ENCODE measurements at regions not wholly inside any gene's neighbourhood (a gene's known extent, or its start where the extent isn't known, plus 50 kb on each side); places are given as distances from the start of the nearest gene placed in this dataset.
A peak's percentile ranks its signal among the peaks of the same experiment; 100 is the strongest.
"Not testable (repeated sequence)": the region's sequence is repeated elsewhere in the genome, so short reads cannot be mapped to it uniquely, and the experiment has no call there.

GRCh38 chr1:58062635-58063034, 483.9 kb downstream of the OMA1 start:
- no peak for DNase-seq (ENCODE audit: low read depth)

- no peak for DNase-seq (ENCODE audit: low read depth)
Observed at GRCh38 chr1:58060559-58061170, 485.9 kb downstream of the OMA1 start.

- no peak for DNase-seq (ENCODE audit: low read depth)
Observed at GRCh38 chr1:58059789-58060188, 486.7 kb downstream of the OMA1 start.

GRCh38 chr1:58058323-58058722, 488.2 kb downstream of the OMA1 start:
- no peak for DNase-seq (ENCODE audit: low read depth)

- DNase-seq (ENCODE audit: low read depth), result no peak
Observed at GRCh38 chr1:58057826-58058225, 488.7 kb downstream of the OMA1 start.

GRCh38 chr1:58051187-58051586, 495.3 kb downstream of the OMA1 start:
- DNase-seq (ENCODE audit: low read depth), result not testable (repeated sequence)

GRCh38 chr1:58047265-58047858, 499.2 kb downstream of the OMA1 start:
- DNase-seq (ENCODE audit: low read depth), result peak; percentile 15

- DNase-seq (ENCODE audit: low read depth), result no peak
Observed at GRCh38 chr1:58045094-58045705, 501.3 kb downstream of the OMA1 start.

GRCh38 chr1:58041621-58042020, 504.9 kb downstream of the OMA1 start:
- DNase-seq (ENCODE audit: low read depth), result no peak

- no peak for DNase-seq (ENCODE audit: low read depth)
Observed at GRCh38 chr1:58038574-58038973, 508.0 kb downstream of the OMA1 start.

- DNase-seq (ENCODE audit: low read depth), result no peak
Observed at GRCh38 chr1:58035523-58035922, 511.0 kb downstream of the OMA1 start.

GRCh38 chr1:58033311-58033710, 513.2 kb downstream of the OMA1 start:
- no peak for DNase-seq (ENCODE audit: low read depth)

- DNase-seq (ENCODE audit: low read depth), result no peak
Observed at GRCh38 chr1:58032611-58033073, 513.9 kb downstream of the OMA1 start.

- no peak for DNase-seq (ENCODE audit: low read depth)
Observed at GRCh38 chr1:58031416-58031815, 515.1 kb downstream of the OMA1 start.

- no peak for DNase-seq (ENCODE audit: low read depth)
Observed at GRCh38 chr1:58030456-58030855, 516.1 kb downstream of the OMA1 start.

GRCh38 chr1:58017641-58018040, 528.9 kb downstream of the OMA1 start:
- DNase-seq (ENCODE audit: low read depth), result no peak

GRCh38 chr1:58013237-58013636, 533.3 kb downstream of the OMA1 start:
- no peak for DNase-seq (ENCODE audit: low read depth)

GRCh38 chr1:58011978-58012377, 534.5 kb downstream of the OMA1 start:
- no peak for DNase-seq (ENCODE audit: low read depth)

- no peak for DNase-seq (ENCODE audit: low read depth)
Observed at GRCh38 chr1:58006421-58007046, 540.0 kb downstream of the OMA1 start.

- no peak for DNase-seq (ENCODE audit: low read depth)
Observed at GRCh38 chr1:58005212-58005611, 541.3 kb downstream of the OMA1 start.

GRCh38 chr1:58003988-58004387, 542.5 kb downstream of the OMA1 start:
- DNase-seq (ENCODE audit: low read depth), result no peak

GRCh38 chr1:58003059-58003458, 543.5 kb downstream of the OMA1 start:
- DNase-seq (ENCODE audit: low read depth), result no peak

- DNase-seq (ENCODE audit: low read depth), result no peak
Observed at GRCh38 chr1:58000821-58001220, 545.7 kb downstream of the OMA1 start.

All from CMK (cell line).